ENCODE measurements at regions not wholly inside any gene's neighbourhood (a gene's known extent, or its start where the extent isn't known, plus 50 kb on each side); places are given as distances from the start of the nearest gene placed in this dataset.

GRCh38 chr11:104435494-104435893 lies 271.5 kb upstream of the PDGFD start:
- no peak for DNase-seq (ENCODE audit: low read depth in 2 of 2)
- no peak for TF ChIP-seq CTCF (IDR thresholded peaks at IDR 0.05; ENCODE audit: low read depth, low read length)
- H3K4me3 ChIP-seq (replicated peaks in 1 of 2; ENCODE audit: low read depth in 2 of 2, low read length in 2 of 2) = no peak overlapping the region

GRCh38 chr11:104433751-104434150 lies 269.8 kb upstream of the PDGFD start:
- peak in 1 of 2 donors; percentile 23 for DNase-seq (ENCODE audit: low read depth in 2 of 2)
- no peak overlapping the region for H3K4me3 ChIP-seq (replicated peaks in 1 of 2; ENCODE audit: low read depth in 2 of 2, low read length in 2 of 2)
- TF ChIP-seq CTCF (IDR thresholded peaks at IDR 0.05; ENCODE audit: low read depth, low read length) = no peak

- TF ChIP-seq CTCF (IDR thresholded peaks at IDR 0.05; ENCODE audit: low read depth, low read length) = no peak
- no peak overlapping the region for H3K4me3 ChIP-seq (replicated peaks in 1 of 2; ENCODE audit: low read depth in 2 of 2, low read length in 2 of 2)
- DNase-seq (ENCODE audit: low read depth in 2 of 2) = no peak
Measured at GRCh38 chr11:104432981-104433380, 269.0 kb upstream of the PDGFD start.

- no peak for DNase-seq (ENCODE audit: low read depth in 2 of 2)
- no peak for TF ChIP-seq CTCF (IDR thresholded peaks at IDR 0.05; ENCODE audit: low read depth, low read length)
- no peak overlapping the region for H3K4me3 ChIP-seq (replicated peaks in 1 of 2; ENCODE audit: low read depth in 2 of 2, low read length in 2 of 2)
Measured at GRCh38 chr11:104432526-104432925, 268.6 kb upstream of the PDGFD start.

- DNase-seq (ENCODE audit: low read depth in 2 of 2) = no peak
- no peak overlapping the region for H3K4me3 ChIP-seq (replicated peaks in 1 of 2; ENCODE audit: low read depth in 2 of 2, low read length in 2 of 2)
- no peak for TF ChIP-seq CTCF (IDR thresholded peaks at IDR 0.05; ENCODE audit: low read depth, low read length)
Measured at GRCh38 chr11:104422324-104422944, 258.5 kb upstream of the PDGFD start.

GRCh38 chr11:104410336-104410735 lies 246.4 kb upstream of the PDGFD start:
- H3K4me3 ChIP-seq (replicated peaks in 1 of 2; ENCODE audit: low read depth in 2 of 2, low read length in 2 of 2) = no peak overlapping the region
- peak; percentile 7 to 11 for DNase-seq (ENCODE audit: low read depth in 2 of 2)
- no peak for TF ChIP-seq CTCF (IDR thresholded peaks at IDR 0.05; ENCODE audit: low read depth, low read length)

GRCh38 chr11:104408630-104409029 lies 244.7 kb upstream of the PDGFD start:
- TF ChIP-seq CTCF (IDR thresholded peaks at IDR 0.05; ENCODE audit: low read depth, low read length) = no peak
- H3K4me3 ChIP-seq (replicated peaks in 1 of 2; ENCODE audit: low read depth in 2 of 2, low read length in 2 of 2) = no peak overlapping the region
- peak in 1 of 2 donors; percentile 10 for DNase-seq (ENCODE audit: low read depth in 2 of 2)
